GM21423 (cell line): ENCODE measurements at regions not wholly inside any gene's neighbourhood (a gene's known extent, or its start where the extent isn't known, plus 50 kb on each side); places are given as distances from the start of the nearest gene placed in this dataset.
"Not testable (repeated sequence)": the region's sequence is repeated elsewhere in the genome, so short reads cannot be mapped to it uniquely, and the experiment has no call there.

Source experiments
- ATAC-seq: cut with Tn5 transposase; IDR thresholded peaks from one replicate; pipeline ENCODE4 v1.9.1; 2021; ENCODE audit warnings: mild to moderate bottlenecking, moderate library complexity; ENCODE audit not compliant: unreplicated experiment

GRCh38 chr4:112940336-112940735 is 109.1 kb upstream of the ANK2 start:
- no peak for ATAC-seq

GRCh38 chr4:112942077-112942476 is 107.4 kb upstream of the ANK2 start:
- no peak for ATAC-seq

GRCh38 chr4:112942997-112943396 is 106.5 kb upstream of the ANK2 start:
- ATAC-seq = no peak

- ATAC-seq = no peak
These were observed 105.4 kb upstream of the ANK2 start for GRCh38 chr4:112944006-112944405.

- ATAC-seq = no peak
These were observed 103.3 kb upstream of the ANK2 start for GRCh38 chr4:112946127-112946526.

- no peak for ATAC-seq
These were observed 101.8 kb upstream of the ANK2 start for GRCh38 chr4:112947616-112948015.

- ATAC-seq = no peak
These were observed 97.8 kb upstream of the ANK2 start for GRCh38 chr4:112951362-112952312.

- ATAC-seq = no peak
These were observed 97.1 kb upstream of the ANK2 start for GRCh38 chr4:112952313-112952700.

- ATAC-seq = no peak
These were observed 96.2 kb upstream of the ANK2 start for GRCh38 chr4:112953262-112953661.

GRCh38 chr4:112954286-112954685 is 95.2 kb upstream of the ANK2 start:
- no peak for ATAC-seq

- no peak for ATAC-seq
These were observed 93.0 kb upstream of the ANK2 start for GRCh38 chr4:112956484-112956896.

- ATAC-seq = not testable (repeated sequence)
These were observed 91.7 kb upstream of the ANK2 start for GRCh38 chr4:112957764-112958163.

- no peak for ATAC-seq
These were observed 82.6 kb upstream of the ANK2 start for GRCh38 chr4:112966701-112967488.

- no peak for ATAC-seq
These were observed 80.8 kb upstream of the ANK2 start for GRCh38 chr4:112968451-112969159.

GRCh38 chr4:112970903-112971302 is 78.5 kb upstream of the ANK2 start:
- no peak for ATAC-seq

GRCh38 chr4:112973750-112974251 is 75.7 kb upstream of the ANK2 start:
- no peak for ATAC-seq

- no peak for ATAC-seq
These were observed 73.7 kb upstream of the ANK2 start for GRCh38 chr4:112975567-112976355.

- ATAC-seq = no peak
These were observed 70.6 kb upstream of the ANK2 start for GRCh38 chr4:112978691-112979472.

GRCh38 chr4:112979881-112980421 is 69.5 kb upstream of the ANK2 start:
- no peak for ATAC-seq
